GM21576 (cell line): ENCODE measurements at regions not wholly inside any gene's neighbourhood (a gene's known extent, or its start where the extent isn't known, plus 50 kb on each side); places are given as distances from the start of the nearest gene placed in this dataset.
"Not testable (repeated sequence)": the region's sequence is repeated elsewhere in the genome, so short reads cannot be mapped to it uniquely, and the experiment has no call there.

Source experiments
- ATAC-seq: cut with Tn5 transposase; IDR thresholded peaks from one replicate; pipeline ENCODE4 v1.9.1; 2021; ENCODE audit warnings: mild to moderate bottlenecking, moderate library complexity; ENCODE audit not compliant: unreplicated experiment

GRCh38 chr2:131668794-131669540 is 141.3 kb downstream of the CCDC74A start:
- not testable (repeated sequence) for ATAC-seq

DNA sequence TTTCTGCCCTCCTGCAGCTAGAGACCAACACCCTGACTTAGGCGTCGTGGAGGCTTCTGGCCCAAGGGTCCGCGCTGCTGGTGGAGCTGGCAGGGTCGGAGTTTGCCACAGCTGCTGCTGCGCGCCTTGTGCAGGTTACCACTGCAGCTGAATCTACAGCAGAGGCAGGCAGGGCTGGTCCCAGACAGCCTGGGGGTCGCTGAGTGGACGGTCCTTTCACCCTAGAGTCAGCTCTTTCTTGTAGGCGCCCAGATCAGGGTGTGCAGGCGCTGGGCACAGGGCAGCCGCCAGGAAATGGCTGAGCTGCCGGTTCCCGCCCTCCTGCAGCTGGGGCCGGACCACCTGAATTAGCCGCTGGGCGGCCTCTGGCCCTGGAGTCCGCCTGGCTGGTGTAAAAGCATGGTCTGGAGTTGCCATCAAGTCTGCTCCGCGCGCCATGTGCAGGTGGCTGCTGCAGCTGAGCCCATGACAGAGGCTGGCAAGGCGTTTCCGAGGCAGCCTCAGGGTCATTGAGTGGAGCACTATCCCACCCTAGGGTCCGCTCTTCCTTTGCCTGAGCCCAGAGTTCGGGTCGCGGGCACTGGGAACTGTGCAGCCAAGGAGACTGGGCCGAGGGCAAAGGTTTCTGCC is 144.3 kb downstream of the CCDC74A start:
- ATAC-seq: not testable (repeated sequence)

GRCh38 chr2:131672471-131673399 is 145.0 kb downstream of the CCDC74A start:
- ATAC-seq: peak; percentile 85

DNA sequence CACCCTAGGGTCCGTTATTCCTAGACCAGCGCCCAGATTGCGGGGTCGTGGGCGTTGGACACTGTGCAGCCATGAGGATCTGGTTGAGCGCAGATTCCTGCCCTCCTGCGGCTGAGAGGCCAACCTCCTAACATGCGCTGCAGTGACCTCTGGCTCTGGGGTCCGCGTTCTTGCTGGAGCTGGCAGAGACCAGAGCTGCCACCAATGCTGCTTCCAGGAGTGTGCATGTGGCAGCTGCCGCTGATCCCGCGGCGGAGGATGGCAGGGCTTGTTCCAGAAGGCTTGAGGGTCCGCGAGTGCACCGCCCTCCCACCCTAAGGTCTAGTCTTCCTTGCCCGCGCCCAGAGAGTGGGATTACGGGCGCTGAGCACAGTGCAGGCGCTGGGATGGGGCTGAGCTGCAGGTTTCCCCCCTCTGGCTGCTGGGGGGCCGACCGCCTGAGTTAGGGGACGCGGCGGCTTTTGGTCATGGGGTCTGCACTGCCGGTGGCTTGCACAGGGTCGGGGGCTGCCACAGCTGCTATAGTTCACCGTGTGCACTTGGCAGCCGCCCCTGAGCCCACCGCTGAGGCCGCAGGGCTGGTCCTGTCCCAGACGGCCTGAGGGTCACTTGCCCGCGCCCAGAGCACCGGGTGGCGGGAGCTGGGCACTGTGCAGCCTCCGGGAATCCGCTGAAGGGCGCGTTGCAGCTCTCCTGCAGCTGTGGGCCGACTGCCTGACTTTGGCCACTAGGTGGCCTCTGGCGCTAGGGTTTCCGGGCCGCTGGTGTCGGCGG is 145.9 kb downstream of the CCDC74A start:
- ATAC-seq: peak; percentile 87

- no peak for ATAC-seq
Observed at GRCh38 chr2:131674174-131674507, 146.5 kb downstream of the CCDC74A start.

DNA sequence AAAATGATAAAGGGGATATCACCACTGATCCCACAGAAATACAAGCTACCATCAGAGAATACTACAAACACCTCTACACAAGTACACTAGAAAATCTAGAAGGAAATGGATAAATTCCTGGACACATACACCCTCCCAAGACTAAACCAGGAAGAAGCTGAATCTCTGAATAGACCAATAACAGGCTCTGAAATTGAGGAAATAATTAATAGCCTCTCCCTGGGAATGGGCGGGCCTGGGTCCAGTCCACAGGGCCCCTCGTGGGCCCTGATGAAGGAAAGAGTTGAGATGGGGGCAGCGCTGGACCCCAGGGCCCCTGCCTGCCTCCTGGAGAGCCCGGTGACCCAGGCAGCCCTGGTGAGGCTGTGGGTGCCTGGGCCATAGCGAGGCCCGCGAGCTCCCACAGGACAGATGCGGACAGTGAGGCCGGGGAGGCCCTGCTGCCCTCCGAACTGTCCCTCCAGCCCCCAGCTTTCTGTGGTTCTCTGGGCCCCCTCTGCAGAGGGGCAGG is 154.0 kb downstream of the CCDC74A start:
- ATAC-seq: peak; percentile 7

DNA sequence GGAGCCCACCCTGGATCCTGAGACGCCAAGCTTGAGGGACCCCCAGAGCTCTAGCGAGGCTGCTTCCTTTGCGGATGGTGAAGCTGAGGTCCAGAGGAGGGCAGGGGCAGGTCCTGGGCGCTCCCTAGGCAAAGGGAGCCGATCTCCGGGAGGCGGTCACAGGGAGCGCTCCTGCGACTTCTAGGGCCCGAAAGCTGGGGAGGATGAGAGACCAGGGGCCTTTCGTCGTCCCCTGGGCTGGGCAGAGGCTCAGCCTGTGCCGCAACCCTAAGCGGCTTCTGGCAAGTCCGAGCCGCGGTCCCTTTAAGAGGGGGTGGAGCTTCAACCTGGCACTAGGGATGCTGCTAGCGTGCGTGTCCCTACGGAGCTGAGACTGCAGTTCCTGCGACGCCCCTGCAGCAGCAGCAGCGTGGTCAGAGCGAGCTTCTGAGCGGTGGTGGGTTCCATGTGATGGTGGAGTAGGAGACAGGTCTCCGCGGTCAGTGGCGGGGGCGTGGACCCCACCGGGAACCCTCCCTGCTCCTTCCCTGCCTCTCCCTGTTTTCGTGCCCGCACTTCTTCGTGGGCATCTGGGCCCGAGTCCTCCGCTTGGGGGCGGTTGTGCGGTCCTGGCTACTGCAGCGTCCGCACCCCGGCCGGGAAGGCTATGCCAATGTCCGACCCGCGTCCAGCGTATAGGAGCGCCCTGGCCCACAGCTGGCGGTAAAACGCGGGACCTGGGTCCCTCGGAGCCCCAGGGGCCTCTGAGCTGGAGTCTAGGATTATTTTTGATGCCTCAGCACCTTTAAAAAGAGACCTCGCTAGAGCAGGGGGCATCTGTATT is 154.6 kb downstream of the CCDC74A start:
- ATAC-seq: peak; percentile 98

- peak; percentile 39 for ATAC-seq
Observed at GRCh38 chr2:131682945-131683330, 155.2 kb downstream of the CCDC74A start.

DNA sequence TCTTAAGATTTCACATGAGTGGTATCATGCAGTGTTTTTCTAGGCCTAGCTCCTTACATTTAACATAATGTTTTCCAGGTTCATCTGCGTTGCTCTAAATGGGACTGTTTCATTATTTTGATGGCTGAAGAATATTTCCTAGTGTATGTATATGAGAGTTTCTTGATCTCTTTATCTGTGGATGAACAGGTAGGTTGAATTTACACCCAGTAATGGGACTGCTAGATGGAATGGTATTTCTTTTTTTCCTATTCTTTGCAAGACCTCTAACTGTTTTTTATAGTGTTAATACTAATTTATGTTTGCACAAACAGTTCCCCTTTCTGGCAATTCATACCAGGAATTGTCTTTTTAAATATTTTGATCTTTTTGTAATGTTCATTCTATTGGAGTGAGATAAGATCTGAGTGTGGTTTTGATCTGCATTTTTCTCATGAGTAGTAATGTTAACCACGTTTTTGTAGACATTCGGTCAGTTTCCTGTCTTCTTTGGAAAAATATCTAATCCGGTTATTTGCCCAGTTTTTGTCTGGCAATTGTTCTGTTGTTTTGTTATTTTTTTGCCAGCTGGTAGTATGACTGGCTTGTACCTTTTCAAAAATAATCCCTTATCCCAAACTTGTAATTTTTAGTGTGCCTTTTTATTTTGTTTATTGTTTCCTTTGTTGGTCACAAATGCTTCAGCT is 157.1 kb downstream of the CCDC74A start:
- ATAC-seq: not testable (repeated sequence)

DNA sequence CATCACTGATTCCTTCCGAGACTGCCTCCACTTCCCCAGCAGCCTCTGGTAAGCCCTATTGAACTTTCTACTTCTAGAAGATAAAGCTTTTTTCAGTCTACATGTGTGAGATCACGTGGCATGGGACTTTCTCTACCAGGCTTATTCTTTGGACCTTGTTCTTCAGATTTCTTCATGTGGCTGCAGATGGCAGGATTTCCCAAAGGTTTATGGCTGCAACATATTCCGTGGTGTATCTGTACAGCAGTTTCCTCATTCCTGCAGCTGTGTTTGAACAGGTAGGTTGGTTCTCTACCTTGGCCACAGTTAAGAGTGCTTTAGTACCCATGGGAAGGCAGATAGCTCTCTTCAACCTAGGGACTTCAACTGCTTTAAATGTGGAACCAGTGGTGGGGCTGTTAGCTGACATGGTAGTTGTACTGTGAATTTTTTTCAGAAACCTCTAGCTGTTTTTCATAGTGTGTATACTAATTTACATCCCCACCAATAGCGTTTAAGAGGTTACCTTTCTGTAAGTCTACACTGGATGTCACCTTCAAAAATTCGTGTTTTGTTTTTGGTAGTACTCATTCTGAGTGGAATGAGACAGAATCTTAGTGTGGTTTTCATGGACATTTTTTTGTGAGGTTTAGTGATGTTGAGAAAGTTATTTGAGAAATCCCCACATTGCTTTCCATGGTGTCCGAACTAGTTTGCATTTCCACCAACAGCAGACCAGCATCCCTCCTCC is 158.6 kb downstream of the CCDC74A start:
- ATAC-seq: not testable (repeated sequence)

- ATAC-seq: not testable (repeated sequence)
Observed at GRCh38 chr2:131686894-131687238, 159.2 kb downstream of the CCDC74A start.

DNA sequence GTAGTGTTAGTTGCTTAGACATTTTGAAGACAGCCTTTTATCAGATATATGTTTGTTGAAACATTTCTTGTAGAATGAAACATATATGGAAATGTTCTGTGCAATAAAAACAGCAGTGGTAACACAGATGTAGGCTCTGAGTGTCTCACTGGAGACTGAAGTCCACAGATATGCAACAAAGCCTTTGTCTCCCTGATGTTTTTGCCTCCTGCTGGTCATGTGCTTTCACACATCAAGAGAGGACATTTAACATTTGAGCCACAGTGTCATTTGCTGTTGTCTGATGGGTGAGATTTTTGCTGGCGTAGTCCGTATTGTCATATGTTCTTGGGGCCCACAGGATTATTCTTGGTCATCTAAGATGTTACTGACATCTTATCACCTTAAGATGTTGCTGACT is 161.4 kb downstream of the CCDC74A start:
- not testable (repeated sequence) for ATAC-seq

DNA sequence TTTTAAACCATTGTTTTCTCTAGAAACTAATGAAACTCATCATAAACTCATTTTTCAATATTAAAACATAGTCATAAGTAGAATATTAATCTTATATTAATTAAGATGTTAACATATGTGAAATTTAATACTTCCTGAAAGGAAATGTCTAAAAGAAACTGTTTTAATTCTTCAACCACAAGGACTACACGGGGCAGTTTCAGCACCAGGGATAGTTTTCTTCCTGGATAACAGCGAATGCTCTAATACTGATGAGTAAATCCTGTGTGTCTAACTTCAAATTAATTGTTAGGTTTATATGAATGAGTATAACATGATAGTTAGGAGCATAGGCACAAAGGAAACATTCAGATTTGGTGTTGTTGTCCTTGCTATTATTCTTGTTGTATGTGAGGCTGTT is 183.6 kb downstream of the CCDC74A start:
- not testable (repeated sequence) for ATAC-seq

DNA sequence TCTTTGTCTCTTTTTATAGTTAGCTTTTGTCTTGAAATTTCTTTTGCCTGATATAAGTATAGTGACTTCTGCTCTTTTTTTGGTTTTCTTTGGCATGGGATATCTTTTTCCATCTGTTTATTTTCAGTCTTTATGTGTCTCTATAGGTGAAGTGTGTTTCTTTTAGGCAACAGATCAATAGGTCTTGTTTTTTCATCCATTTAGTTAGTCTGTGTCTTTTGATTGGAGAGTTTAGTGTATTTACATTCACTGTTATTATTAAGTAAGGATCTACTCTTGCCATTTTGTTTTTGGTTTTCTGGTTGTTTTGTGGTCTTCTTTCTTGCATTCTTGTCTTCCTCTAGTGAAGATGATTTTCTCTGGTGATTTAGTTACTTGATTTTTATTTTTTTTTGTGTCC is 190.2 kb downstream of the CCDC74A start:
- ATAC-seq: not testable (repeated sequence)

- not testable (repeated sequence) for ATAC-seq
Observed at GRCh38 chr2:131721163-131721562, 193.5 kb downstream of the CCDC74A start.

DNA sequence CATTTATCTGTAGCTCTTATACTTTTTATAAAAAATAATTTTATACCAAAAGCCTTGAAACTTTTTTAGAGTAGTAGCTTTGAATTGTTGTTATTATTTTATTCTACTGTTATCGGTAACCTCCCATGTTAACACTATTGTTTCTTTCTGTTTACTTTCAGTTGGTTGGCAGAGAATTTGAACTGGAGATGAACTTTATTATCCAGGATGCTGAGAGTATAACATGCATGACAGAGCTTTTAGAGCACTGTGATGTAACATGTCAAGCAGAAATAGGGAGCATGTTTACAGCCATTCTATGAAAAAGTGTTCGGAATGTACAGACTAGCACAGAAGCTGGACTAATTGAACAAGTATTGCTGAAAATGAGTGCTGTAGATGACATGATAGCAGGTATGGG is 194.6 kb downstream of the CCDC74A start:
- not testable (repeated sequence) for ATAC-seq

GRCh38 chr2:131724019-131724418 is 196.3 kb downstream of the CCDC74A start:
- ATAC-seq: no peak

DNA sequence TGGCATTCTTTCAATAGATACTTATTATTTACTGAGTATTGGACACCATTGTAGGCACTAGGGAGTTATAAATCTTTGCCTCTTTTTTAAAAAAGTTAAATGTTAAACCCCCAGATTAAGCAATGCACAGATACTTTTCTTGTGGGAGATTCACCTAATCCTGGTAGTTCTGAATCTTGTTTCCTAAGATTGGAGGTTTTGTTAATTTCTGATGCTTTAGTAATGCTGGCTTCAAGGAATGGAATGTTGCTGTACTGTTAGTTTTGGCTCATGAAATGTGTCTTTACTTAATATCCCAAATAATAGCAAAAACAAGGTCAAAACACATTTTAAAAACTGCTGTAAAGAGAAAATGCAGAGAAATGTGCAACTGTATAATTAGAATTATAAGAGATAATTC is 200.8 kb downstream of the CCDC74A start:
- not testable (repeated sequence) for ATAC-seq
